ENCODE measurements at regions not wholly inside any gene's neighbourhood (a gene's known extent, or its start where the extent isn't known, plus 50 kb on each side); places are given as distances from the start of the nearest gene placed in this dataset.
A peak's percentile ranks its signal among the peaks of the same experiment; 100 is the strongest.

DNA sequence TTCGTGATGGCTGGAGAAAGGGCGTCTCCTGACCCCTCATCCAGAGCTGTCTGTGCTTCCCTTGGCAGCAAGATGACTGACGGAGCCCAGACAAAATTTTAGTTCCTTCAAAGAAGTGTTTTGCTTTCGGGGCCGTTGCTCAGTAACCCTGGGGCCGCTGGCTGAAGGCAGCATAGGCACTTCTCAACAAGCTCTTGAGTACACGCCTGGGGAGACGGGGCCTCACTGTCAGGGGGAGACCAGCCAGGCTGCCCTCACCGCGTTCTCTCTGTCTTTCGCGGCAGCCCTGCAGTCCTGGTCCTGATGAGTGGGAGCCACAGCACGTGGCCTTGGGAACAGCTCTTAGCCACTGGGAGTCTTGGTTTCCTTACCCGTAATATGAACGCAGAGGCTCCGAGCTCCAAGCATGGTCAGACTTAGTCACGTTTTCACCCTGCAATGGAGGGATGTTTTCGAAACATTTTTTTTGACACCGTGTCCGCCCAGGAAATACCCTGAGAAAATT lies 86.0 kb downstream of the IRF8 start:
- CTCF ChIA-PET = interaction anchor here (1.1 to 3.7 kb wide), 3 partner anchors 14 to 163 kb away, joined by 3 to 23 read pairs (median 3); no protein-coding TSS in a partner anchor
- ATAC-seq (no peak), DNase-seq (no peak)
- H3K4me1 Mint-ChIP-seq = peaks cover 41% of the 10 kb centered on the region
- no peaks in the 10 kb centered on the region for H3K9me3 Mint-ChIP-seq (ENCODE audit: low read depth)
- no peaks in the 10 kb centered on the region for H3K36me3 Mint-ChIP-seq
- no peak overlapping the region for H3K27ac Mint-ChIP-seq
- no peak overlapping the region for H3K4me3 Mint-ChIP-seq
- H3K27me3 Mint-ChIP-seq = peaks cover 16% of the 10 kb centered on the region

DNA sequence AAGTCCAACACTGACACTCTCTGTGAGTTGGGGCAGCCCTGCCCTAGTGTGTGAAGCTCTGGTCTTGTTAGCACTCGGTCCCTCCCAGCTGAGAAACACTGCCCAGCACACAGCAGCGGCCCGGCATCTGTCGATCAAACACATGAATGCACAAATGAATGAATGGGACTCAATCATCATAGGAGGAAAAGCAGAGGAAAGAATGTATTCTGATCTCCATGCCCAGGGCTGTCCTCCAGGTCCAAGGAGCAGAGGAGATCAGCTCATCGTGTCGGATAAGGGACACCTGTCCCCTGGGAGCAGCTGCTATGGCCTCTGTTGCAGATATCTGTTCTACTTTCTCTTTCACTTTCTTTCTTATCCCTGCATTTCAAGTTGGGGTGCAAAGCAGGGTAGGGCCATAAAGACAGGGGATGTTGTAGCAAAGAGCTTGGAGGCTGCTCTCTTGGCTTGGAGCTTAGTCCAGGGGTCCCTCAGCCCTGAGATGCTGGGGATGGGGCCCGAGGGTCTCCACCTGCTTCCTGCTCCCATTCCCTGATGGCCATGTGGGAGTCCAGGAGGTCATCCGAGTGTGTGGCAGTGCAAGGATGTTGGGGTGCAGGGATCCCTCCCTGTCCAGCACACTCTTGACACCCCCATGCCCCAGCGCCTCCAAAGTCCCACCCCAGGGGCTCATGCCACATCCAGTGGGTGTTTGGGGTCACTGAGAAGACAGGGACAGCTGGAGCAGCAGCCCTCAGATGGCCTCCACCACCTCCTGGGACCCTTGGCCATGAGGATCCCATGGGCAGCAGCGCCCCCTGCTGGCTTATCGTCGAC lies 88.2 kb downstream of the IRF8 start:
- H3K27ac Mint-ChIP-seq = no peak overlapping the region
- ATAC-seq = peak; percentile 52

DNA sequence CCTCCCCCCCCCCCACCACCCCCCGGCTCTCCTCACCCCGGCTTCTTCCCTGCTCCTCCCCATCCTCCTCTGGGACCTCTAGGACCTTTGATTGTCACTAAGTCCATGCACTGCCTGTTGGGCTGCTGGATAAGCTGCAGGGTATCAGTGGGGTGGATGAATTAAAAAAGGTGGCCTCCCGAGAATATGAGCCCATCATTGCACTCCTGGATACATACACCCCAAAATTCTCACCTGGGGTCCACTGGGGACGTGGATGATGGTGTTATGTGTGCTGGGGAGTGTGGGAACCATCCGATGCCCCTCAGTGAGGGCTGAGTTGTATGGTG lies 88.8 kb downstream of the IRF8 start:
- peaks cover 42% of the 10 kb centered on the region for H3K4me1 Mint-ChIP-seq
- CTCF ChIA-PET = interaction anchor here (0.8 to 9.1 kb wide), 12 partner anchors 9 to 188 kb away, joined by 3 to 246 read pairs (median 6); no protein-coding TSS in a partner anchor

More for the DNA sequence above, 88.2 kb downstream of the IRF8 start:
- peak; percentile 49 for DNase-seq
- H3K27me3 Mint-ChIP-seq = peaks cover 22% of the 10 kb centered on the region
- H3K36me3 Mint-ChIP-seq = no peaks in the 10 kb centered on the region
- CTCF ChIA-PET = interaction anchor here (0.8 to 9.1 kb wide), 22 partner anchors 10 to 187 kb away, joined by 3 to 246 read pairs (median 4); no protein-coding TSS in a partner anchor
- H3K4me3 Mint-ChIP-seq = peak overlapping the region; percentile 5
- no peaks in the 10 kb centered on the region for H3K9me3 Mint-ChIP-seq (ENCODE audit: low read depth)
- H3K4me1 Mint-ChIP-seq = peaks cover 42% of the 10 kb centered on the region

DNA sequence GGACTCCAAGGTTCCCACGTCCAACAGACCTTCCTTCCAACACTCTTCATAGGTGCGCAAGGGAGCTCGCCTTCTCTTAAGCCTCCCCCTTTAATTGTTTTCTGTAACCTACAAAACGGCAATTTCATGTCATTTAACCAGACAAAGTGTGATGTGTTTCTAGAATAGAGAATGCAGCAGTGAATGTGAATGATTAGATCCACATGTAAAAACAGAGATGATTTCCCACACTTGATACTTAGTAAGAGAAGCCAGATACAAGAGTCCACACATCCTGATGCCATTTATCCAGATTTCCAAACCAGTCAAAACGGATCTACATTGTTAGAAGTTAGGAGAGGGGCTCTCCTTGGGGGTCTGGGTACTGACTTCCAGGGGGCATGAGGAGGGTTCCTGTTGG lies 89.3 kb downstream of the IRF8 start:
- no peaks in the 10 kb centered on the region for H3K36me3 Mint-ChIP-seq
- peak overlapping the region; percentile 20 for H3K4me3 Mint-ChIP-seq
- H3K27ac Mint-ChIP-seq = peak overlapping the region; percentile 37
- CTCF ChIA-PET = interaction anchor here (0.8 to 9.1 kb wide), 11 partner anchors 8 to 188 kb away, joined by 3 to 246 read pairs (median 8); partner anchors contain the start of gene IRF8
- no peak for ATAC-seq
- H3K4me1 Mint-ChIP-seq = peaks cover 42% of the 10 kb centered on the region
- no peak for DNase-seq
- H3K27me3 Mint-ChIP-seq = peaks cover 25% of the 10 kb centered on the region
- no peaks in the 10 kb centered on the region for H3K9me3 Mint-ChIP-seq (ENCODE audit: low read depth)

More for the DNA sequence above, 88.8 kb downstream of the IRF8 start:
- no peak for DNase-seq
- no peak overlapping the region for H3K4me3 Mint-ChIP-seq
- H3K9me3 Mint-ChIP-seq (ENCODE audit: low read depth) = no peaks in the 10 kb centered on the region
- no peaks in the 10 kb centered on the region for H3K36me3 Mint-ChIP-seq
- peaks cover 22% of the 10 kb centered on the region for H3K27me3 Mint-ChIP-seq
- peak; percentile 38 for ATAC-seq
- no peak overlapping the region for H3K27ac Mint-ChIP-seq

DNA sequence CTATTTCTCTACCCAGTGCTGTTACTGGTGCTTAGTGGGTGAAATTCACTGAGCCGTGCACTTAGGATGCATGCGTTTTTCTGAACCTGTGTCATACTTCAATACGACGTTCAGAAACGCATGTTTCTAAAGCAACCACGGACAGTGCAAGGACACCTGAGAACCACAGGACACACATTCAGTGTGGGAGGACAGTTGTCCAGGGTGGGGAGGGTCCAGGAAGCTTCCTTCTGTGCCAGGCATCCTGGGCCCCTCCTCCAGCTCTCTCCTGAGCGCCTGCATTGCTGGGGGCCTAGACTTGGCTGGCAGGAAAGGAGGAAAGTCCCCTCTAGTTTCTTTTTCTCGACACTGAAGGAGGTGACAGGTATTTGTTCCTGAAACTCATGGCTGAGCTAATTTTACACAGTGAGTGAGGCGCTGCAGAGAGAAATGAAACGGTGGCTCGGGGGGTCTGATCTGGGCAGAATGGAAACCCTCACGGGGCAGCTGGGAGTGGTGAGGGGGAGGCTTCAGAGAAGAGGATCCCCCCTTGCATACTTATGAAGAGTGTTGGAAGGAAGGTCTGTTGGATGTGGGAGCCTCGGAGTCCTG lies 89.9 kb downstream of the IRF8 start:
- Mint-ChIP-seq H3K27ac (peak overlapping the region; percentile 37), H3K4me1 (peaks cover 42% of the 10 kb centered on the region), H3K27me3 (peaks cover 25% of the 10 kb centered on the region), H3K4me3 (peak overlapping the region; percentile 20), H3K36me3 (no peaks in the 10 kb centered on the region), H3K9me3 (ENCODE audit: low read depth) (no peaks in the 10 kb centered on the region)
- ATAC-seq = peak; percentile 43
- CTCF ChIA-PET = interaction anchor here (1.1 to 9.1 kb wide), 9 partner anchors 8 to 169 kb away, joined by 3 to 246 read pairs (median 5); partner anchors contain the start of gene IRF8
- DNase-seq = no peak

DNA sequence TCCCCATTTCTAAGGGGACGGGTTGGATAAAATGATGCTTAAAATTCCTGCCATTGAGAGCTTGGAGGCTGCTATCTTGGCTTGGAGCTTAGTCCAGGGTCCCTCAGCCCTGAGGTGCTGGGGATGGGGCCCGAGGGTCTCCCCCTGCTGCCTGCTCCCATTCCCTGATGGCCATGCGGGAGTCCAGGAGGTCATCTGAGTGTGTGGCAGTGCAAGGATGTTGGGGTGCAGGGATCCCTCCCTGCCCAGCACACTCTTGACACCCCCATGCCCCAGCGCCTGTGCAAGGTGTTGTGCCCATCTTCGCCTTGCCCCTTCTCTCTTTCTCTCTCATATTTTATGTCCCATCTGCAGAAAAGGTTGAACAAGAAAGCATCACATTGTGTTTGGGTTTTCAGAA lies 90.4 kb downstream of the IRF8 start:
- Mint-ChIP-seq H3K4me1 (peaks cover 42% of the 10 kb centered on the region), H3K4me3 (no peak overlapping the region)

DNA sequence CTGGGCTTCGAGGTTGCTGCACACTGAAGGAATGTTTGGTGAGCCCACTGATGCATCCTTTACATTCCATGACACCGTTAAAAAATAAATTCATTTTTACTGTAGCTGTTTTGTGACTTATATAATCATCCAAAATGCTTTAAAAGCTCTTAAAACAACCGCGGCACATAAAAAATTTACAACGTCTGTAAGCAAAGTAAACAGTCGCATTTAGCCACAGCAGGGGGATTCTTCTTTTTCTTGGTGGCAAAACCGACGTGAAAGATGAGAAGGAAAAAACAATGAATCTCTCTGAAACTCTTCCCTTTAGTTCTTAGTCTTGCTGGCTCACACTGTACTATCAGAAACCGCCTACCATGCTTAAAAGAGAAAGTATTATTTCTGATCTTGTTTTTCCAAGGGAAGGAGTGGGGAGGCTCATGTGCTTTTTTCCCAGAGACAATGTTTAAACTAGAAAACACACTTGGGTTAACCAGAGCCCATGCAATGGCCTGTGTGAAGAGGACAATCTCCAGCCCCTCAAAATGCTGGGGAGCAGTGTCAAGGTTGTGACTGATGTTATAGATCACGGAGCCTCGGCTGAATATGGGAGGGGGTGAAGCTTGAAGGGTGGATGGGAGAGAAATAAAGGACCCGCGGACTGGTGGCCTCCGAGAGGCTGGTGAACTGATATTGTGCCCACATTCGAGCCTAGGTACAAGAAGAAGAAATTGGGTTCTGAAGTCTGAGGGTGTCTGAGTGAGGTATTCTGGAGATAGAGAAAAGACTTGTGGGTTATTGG lies 91.1 kb downstream of the IRF8 start:
- H3K4me3 Mint-ChIP-seq = no peak overlapping the region
- ATAC-seq = no peak
- DNase-seq = no peak
- H3K27me3 Mint-ChIP-seq = peaks cover 18% of the 10 kb centered on the region
- CTCF ChIA-PET = interaction anchor here (1.2 to 9.1 kb wide), 6 partner anchors 8 to 170 kb away, joined by 3 to 246 read pairs (median 4); no protein-coding TSS in a partner anchor
- H3K9me3 Mint-ChIP-seq (ENCODE audit: low read depth) = no peaks in the 10 kb centered on the region
- peaks cover 42% of the 10 kb centered on the region for H3K4me1 Mint-ChIP-seq
- no peak overlapping the region for H3K27ac Mint-ChIP-seq
- no peaks in the 10 kb centered on the region for H3K36me3 Mint-ChIP-seq

More for the DNA sequence above, 90.4 kb downstream of the IRF8 start:
- Mint-ChIP-seq H3K36me3 (no peaks in the 10 kb centered on the region), H3K27me3 (peaks cover 23% of the 10 kb centered on the region), H3K9me3 (ENCODE audit: low read depth) (no peaks in the 10 kb centered on the region), H3K27ac (no peak overlapping the region)
- no peak for ATAC-seq
- CTCF ChIA-PET = interaction anchor here (1.2 to 9.1 kb wide), 6 partner anchors 9 to 169 kb away, joined by 3 to 246 read pairs (median 4); partner anchors contain the start of gene IRF8
- DNase-seq = no peak

DNA sequence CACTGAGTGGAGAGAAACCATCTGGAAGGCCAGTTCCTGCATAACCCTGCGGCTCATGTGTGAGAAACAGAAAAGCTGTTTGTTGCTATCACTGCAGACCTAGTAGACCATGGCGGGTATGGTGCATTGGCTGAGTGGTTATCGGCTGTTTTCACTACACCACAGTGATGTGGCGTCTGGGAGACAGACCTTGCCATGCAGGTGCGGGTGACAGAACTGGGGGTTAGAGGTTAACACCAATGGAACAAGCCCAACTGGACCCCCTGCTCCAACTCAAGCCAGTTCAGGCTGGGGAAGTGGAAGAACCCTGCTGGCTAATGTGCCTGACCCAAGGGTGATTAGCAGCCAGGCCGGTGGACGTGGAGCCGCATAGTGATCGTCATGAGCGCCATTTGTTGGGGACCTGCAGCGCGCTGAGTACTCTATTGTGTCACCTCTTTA lies 91.9 kb downstream of the IRF8 start:
- H3K4me3 Mint-ChIP-seq = no peak overlapping the region
- H3K4me1 Mint-ChIP-seq = peaks cover 43% of the 10 kb centered on the region
- ATAC-seq (no peak), DNase-seq (no peak)
- H3K27me3 Mint-ChIP-seq = peaks cover 14% of the 10 kb centered on the region
- H3K36me3 Mint-ChIP-seq = no peaks in the 10 kb centered on the region
- CTCF ChIA-PET = interaction anchor here (1.5 to 9.1 kb wide), 5 partner anchors 8 to 171 kb away, joined by 4 to 246 read pairs (median 5); no protein-coding TSS in a partner anchor
- no peak overlapping the region for H3K27ac Mint-ChIP-seq
- H3K9me3 Mint-ChIP-seq (ENCODE audit: low read depth) = no peaks in the 10 kb centered on the region

DNA sequence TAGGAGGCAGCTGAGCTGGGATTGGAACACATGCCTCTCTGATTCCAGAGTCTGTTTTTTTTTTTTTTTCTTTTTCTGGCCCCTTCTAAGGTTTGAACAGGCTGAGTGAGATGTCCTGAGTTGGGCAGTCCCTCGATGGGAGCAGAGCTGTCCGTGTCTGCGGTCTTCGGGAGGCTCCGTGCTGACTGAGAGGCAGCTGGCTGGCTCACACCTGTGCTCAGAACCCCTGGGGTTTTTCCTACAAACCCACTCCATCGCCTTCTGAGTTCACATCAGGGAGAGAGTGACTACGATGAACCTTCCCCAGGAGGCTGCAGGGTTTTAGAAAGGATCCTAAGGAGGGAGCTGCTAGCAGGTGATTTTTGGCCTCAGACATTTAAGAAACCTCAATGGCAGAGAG lies 92.5 kb downstream of the IRF8 start:
- no peaks in the 10 kb centered on the region for H3K36me3 Mint-ChIP-seq
- DNase-seq (no peak), ATAC-seq (no peak)
- peaks cover 47% of the 10 kb centered on the region for H3K4me1 Mint-ChIP-seq
- CTCF ChIA-PET = interaction anchor here (0.9 to 9.1 kb wide), 5 partner anchors 9 to 171 kb away, joined by 3 to 246 read pairs (median 4); no protein-coding TSS in a partner anchor
- H3K27ac Mint-ChIP-seq = no peak overlapping the region
- no peaks in the 10 kb centered on the region for H3K9me3 Mint-ChIP-seq (ENCODE audit: low read depth)
- H3K27me3 Mint-ChIP-seq = peaks cover 18% of the 10 kb centered on the region
- no peak overlapping the region for H3K4me3 Mint-ChIP-seq

DNA sequence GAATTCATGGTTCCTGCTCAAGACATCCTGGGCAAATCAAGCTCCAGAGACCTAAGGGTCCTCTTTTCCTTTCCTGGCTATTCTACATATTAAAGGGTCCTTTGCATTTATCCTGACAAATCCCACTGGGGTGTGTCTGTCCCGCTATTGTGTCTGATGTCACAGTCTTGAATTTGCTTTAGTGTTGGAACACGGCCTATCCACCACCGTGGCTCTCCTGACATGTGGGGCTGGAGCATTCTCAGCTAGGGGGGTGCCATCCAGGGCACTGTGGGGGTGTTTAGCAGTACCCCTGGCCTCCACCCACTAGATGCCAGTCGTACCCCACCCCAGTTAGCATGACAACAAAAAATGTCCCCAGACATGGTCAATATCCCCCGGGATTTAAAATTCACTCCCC lies 92.9 kb downstream of the IRF8 start:
- Mint-ChIP-seq H3K27me3 (peaks cover 18% of the 10 kb centered on the region), H3K36me3 (no peaks in the 10 kb centered on the region), H3K27ac (no peak overlapping the region), H3K4me3 (no peak overlapping the region), H3K4me1 (peaks cover 44% of the 10 kb centered on the region), H3K9me3 (ENCODE audit: low read depth) (no peaks in the 10 kb centered on the region)
- CTCF ChIA-PET = interaction anchor here (0.9 to 9.1 kb wide), 4 partner anchors 9 to 172 kb away, joined by 3 to 246 read pairs (median 6); no protein-coding TSS in a partner anchor
- DNase-seq (no peak), ATAC-seq (no peak)

DNA sequence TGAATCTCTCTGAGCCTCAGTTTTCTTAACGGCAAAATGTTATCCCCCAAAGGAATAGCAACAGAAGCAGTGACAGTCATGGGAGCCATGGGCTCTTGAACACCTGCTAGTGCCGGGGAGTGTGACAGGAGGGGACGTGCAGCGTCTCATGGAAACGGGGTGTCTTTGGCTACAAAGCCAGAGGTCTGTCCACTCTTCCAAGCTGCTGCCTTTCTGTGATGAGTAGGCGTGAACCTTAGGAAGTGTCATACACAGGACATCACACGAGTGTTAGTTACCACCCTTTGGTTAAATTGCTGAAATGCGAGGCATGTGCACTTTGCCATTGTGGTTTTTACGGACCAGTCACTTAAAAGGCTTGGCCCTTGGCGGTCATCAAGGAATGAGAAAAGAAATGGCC lies 93.4 kb downstream of the IRF8 start:
- DNase-seq (no peak), ATAC-seq (no peak)
- Mint-ChIP-seq H3K27me3 (peaks cover 18% of the 10 kb centered on the region), H3K36me3 (no peaks in the 10 kb centered on the region), H3K4me1 (peaks cover 39% of the 10 kb centered on the region), H3K27ac (no peak overlapping the region), H3K9me3 (ENCODE audit: low read depth) (no peaks in the 10 kb centered on the region), H3K4me3 (no peak overlapping the region)
- CTCF ChIA-PET = interaction anchor here (0.9 to 9.1 kb wide), 4 partner anchors 10 to 172 kb away, joined by 3 to 246 read pairs (median 6); no protein-coding TSS in a partner anchor

DNA sequence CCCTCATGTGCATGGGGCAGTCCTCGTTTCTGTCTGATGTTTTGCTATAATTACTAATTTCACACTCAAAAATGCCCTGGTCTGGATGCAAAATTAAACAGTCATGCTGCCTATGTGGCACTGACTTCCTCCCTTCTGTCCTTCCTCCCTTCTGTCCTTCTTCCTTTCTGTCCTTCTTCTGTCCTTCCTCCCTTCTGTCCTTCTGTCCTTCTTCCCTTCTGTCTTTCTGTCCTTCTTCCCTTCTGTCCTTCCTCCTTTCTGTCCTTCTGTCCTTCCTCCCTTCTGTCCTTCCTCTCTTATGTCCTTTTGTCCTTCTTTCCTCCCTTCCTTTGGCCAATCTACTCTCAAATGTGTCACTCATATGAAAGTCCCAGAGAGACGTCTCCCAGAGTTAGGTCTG lies 93.8 kb downstream of the IRF8 start:
- Mint-ChIP-seq H3K9me3 (ENCODE audit: low read depth) (no peaks in the 10 kb centered on the region), H3K27me3 (peaks cover 18% of the 10 kb centered on the region), H3K27ac (no peak overlapping the region), H3K4me1 (peaks cover 38% of the 10 kb centered on the region), H3K36me3 (no peaks in the 10 kb centered on the region), H3K4me3 (no peak overlapping the region)
- no peak for ATAC-seq
- CTCF ChIA-PET = interaction anchor here (1.1 to 9.1 kb wide), 2 partner anchors 10 to 173 kb away, joined by 3 to 246 read pairs; no protein-coding TSS in a partner anchor
- DNase-seq = no peak

Data from activated CD8-positive, alpha-beta memory T cell treated with anti-CD3 and anti-CD28 coated beads, Interleukin-2, amount 10 ng/mL, durations not matched to agents 7 days and 5 days (primary cell).